Gastroesophageal sphincter (tissue), 3 donors: ENCODE measurements at regions not wholly inside any gene's neighbourhood (a gene's known extent, or its start where the extent isn't known, plus 50 kb on each side); places are given as distances from the start of the nearest gene placed in this dataset.

Source experiments
- CTCF ChIP-seq, 4 experiments: fragments of 200-600 bp in 2 of 4; fragments of 450-650 bp in 2 of 4; sonication (generic) in 1 of 4; IDR thresholded peaks; one replicate each; pipeline ENCODE4 v1.5.1; 2017 to 2019; ENCODE audit warnings: antibody characterized with exemption in 4 of 4, mild to moderate bottlenecking in 2 of 4, moderate library complexity in 2 of 4
- EP300 ChIP-seq: sonication (generic); formaldehyde crosslinking; IDR thresholded peaks from one replicate; pipeline ENCODE4 v1.6.1; 2017; ENCODE audit warnings: antibody characterized with exemption, mild to moderate bottlenecking
- POLR2A ChIP-seq, 2 donors: fragments of 450-650 bp; IDR thresholded peaks; one replicate each; pipeline ENCODE4 v1.6.1; 2017; ENCODE audit warnings: antibody characterized with exemption in 2 of 2, mild to moderate bottlenecking in 2 of 2, moderate library complexity in 1 of 2
- POLR2AphosphoS5 ChIP-seq: sonication (generic); formaldehyde crosslinking; IDR thresholded peaks from one replicate; pipeline ENCODE4 v1.6.1; 2017; ENCODE audit warnings: antibody characterized with exemption

GRCh38 chr10:18795549-18795948 lies 136.3 kb downstream of the ARL5B start:
- TF ChIP-seq POLR2A (IDR thresholded peaks at IDR 0.05) (no peak), CTCF (IDR thresholded peaks at IDR 0.05) (no peak), POLR2AphosphoS5 (no peak), EP300 (no peak)
